ENCODE measurements at regions not wholly inside any gene's neighbourhood (a gene's known extent, or its start where the extent isn't known, plus 50 kb on each side); places are given as distances from the start of the nearest gene placed in this dataset.

DNA sequence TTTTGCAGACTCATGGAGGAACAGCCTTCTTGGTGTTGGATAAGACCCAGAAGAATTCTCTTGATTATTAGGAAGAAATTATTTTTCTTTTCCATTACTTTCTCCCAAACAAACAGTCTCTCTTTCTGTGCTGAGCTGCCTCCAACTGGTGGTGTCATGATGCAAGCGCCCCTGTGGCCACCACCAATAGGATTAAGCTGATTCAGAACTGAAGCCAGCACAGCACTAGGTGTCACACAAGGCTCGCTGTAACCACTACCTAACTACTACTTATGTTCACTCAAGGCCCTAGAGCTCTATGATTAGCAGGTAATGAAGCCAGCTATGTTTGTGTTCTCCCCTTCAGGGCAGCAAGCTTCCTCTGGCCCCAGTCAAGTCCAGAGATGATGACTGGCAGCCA, 123.4 kb downstream of the HTR1B start:
- H3K4me2 ChIP-seq = no peak overlapping the region
- TF ChIP-seq, protein P1, sequence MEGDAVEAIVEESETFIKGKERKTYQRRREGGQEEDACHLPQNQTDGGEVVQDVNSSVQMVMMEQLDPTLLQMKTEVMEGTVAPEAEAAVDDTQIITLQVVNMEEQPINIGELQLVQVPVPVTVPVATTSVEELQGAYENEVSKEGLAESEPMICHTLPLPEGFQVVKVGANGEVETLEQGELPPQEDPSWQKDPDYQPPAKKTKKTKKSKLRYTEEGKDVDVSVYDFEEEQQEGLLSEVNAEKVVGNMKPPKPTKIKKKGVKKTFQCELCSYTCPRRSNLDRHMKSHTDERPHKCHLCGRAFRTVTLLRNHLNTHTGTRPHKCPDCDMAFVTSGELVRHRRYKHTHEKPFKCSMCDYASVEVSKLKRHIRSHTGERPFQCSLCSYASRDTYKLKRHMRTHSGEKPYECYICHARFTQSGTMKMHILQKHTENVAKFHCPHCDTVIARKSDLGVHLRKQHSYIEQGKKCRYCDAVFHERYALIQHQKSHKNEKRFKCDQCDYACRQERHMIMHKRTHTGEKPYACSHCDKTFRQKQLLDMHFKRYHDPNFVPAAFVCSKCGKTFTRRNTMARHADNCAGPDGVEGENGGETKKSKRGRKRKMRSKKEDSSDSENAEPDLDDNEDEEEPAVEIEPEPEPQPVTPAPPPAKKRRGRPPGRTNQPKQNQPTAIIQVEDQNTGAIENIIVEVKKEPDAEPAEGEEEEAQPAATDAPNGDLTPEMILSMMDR (conservative IDR thresholded peaks at IDR 0.05; ENCODE audit: low read depth, low read length) = no peak
- H3K36me3 ChIP-seq (ENCODE audit: insufficient read depth) = no peaks in the 10 kb centered on the region
- H3K79me2 ChIP-seq (ENCODE audit: insufficient read depth, low read depth) = no peaks in the 10 kb centered on the region
- H2AFZ ChIP-seq (ENCODE audit: low read depth) = no peak overlapping the region
- H3K27ac ChIP-seq = no peak overlapping the region
- no peaks in the 10 kb centered on the region for H3K4me1 ChIP-seq (ENCODE audit: low read depth, poor library complexity, severe bottlenecking)
- no peak overlapping the region for H3K4me3 ChIP-seq (IDR thresholded peaks at IDR 0.05; ENCODE audit: insufficient read depth, low read depth, low read length)
- no peaks in the 10 kb centered on the region for H4K20me1 ChIP-seq (ENCODE audit: insufficient read depth)
- no peaks in the 10 kb centered on the region for H3K27me3 ChIP-seq (ENCODE audit: insufficient read depth, low read depth)
- no peak overlapping the region for H3K9ac ChIP-seq

- Histone ChIP-seq H3K79me2 (ENCODE audit: insufficient read depth, low read depth) (no peaks in the 10 kb centered on the region), H3K36me3 (ENCODE audit: insufficient read depth) (no peaks in the 10 kb centered on the region), H2AFZ (ENCODE audit: low read depth) (no peak overlapping the region), H3K9ac (no peak overlapping the region), H3K27me3 (ENCODE audit: insufficient read depth, low read depth) (no peaks in the 10 kb centered on the region), H3K4me2 (no peak overlapping the region), H4K20me1 (ENCODE audit: insufficient read depth) (no peaks in the 10 kb centered on the region), H3K27ac (no peak overlapping the region), H3K4me1 (ENCODE audit: low read depth, poor library complexity, severe bottlenecking) (no peaks in the 10 kb centered on the region), H3K4me3 (IDR thresholded peaks at IDR 0.05; ENCODE audit: insufficient read depth, low read depth, low read length) (no peak overlapping the region)
- TF ChIP-seq, protein P1 (conservative IDR thresholded peaks at IDR 0.05; ENCODE audit: low read depth, low read length) = no peak
Measured at GRCh38 chr6:77337392-77337791, 125.9 kb downstream of the HTR1B start.

GRCh38 chr6:77334093-77334492, 129.2 kb downstream of the HTR1B start:
- Histone ChIP-seq H3K36me3 (ENCODE audit: insufficient read depth) (no peaks in the 10 kb centered on the region), H3K4me1 (ENCODE audit: low read depth, poor library complexity, severe bottlenecking) (no peaks in the 10 kb centered on the region), H3K4me3 (IDR thresholded peaks at IDR 0.05; ENCODE audit: insufficient read depth, low read depth, low read length) (no peak overlapping the region), H3K27me3 (ENCODE audit: insufficient read depth, low read depth) (no peaks in the 10 kb centered on the region), H2AFZ (ENCODE audit: low read depth) (no peak overlapping the region), H3K9ac (no peak overlapping the region), H3K79me2 (ENCODE audit: insufficient read depth, low read depth) (no peaks in the 10 kb centered on the region), H3K4me2 (no peak overlapping the region), H4K20me1 (ENCODE audit: insufficient read depth) (no peaks in the 10 kb centered on the region), H3K27ac (no peak overlapping the region)
- TF ChIP-seq, protein P1 (conservative IDR thresholded peaks at IDR 0.05; ENCODE audit: low read depth, low read length) = no peak

DNA sequence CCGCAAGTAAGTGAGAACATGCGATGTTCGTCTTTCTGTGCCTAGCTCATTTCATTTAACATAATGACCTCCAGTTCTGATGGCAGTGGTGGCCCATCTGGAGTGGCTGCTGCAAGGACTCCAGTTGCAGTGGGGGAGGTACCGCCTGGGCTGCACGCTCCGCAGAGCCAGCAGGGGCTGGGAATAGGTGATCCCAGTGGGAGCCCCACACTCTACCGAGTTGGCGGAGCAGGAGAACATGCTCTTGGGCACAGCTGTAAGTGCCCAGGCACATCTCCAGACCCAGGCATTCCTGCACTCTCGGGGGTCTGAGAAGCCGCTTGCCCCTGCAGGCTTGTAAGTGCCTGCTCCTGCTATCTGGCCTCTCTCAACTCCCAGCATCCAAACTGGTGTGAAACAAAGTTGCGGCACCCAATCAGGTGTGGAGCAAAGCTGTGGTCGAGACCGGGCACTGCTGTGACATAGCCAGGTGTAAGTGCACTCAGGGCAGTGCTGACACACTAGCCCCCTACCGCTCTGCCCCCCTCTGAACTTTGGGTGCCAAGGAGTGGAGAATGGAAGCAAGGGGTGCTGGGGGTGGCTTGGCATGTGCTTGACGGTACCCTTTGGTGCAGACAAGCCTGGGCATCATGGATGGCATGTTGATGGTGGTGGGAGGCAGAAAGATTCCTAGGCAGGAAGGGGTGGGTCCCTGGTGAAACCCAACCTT, 130.2 kb downstream of the HTR1B start:
- no peak overlapping the region for H3K9ac ChIP-seq
- no peak overlapping the region for H3K4me3 ChIP-seq (IDR thresholded peaks at IDR 0.05; ENCODE audit: insufficient read depth, low read depth, low read length)
- no peaks in the 10 kb centered on the region for H3K27me3 ChIP-seq (ENCODE audit: insufficient read depth, low read depth)
- H3K79me2 ChIP-seq (ENCODE audit: insufficient read depth, low read depth) = no peaks in the 10 kb centered on the region
- no peak overlapping the region for H2AFZ ChIP-seq (ENCODE audit: low read depth)
- TF ChIP-seq, protein P1 (conservative IDR thresholded peaks at IDR 0.05; ENCODE audit: low read depth, low read length) = no peak
- no peaks in the 10 kb centered on the region for H4K20me1 ChIP-seq (ENCODE audit: insufficient read depth)
- no peak overlapping the region for H3K4me2 ChIP-seq
- H3K4me1 ChIP-seq (ENCODE audit: low read depth, poor library complexity, severe bottlenecking) = no peaks in the 10 kb centered on the region
- no peak overlapping the region for H3K27ac ChIP-seq
- no peaks in the 10 kb centered on the region for H3K36me3 ChIP-seq (ENCODE audit: insufficient read depth)
